Endothelial cell (in vitro differentiated cells): ENCODE measurements at regions not wholly inside any gene's neighbourhood (a gene's known extent, or its start where the extent isn't known, plus 50 kb on each side); places are given as distances from the start of the nearest gene placed in this dataset.

Experiments
- DNase-seq: peaks from one replicate; pipeline ENCODE4 v3.0.0; 2021; ENCODE audit warnings: low spot score
- H3K27ac Mint-ChIP-seq: one replicate; pipeline ENCODE4 v1.8.0; 2021; ENCODE audit warnings: mixed read lengths, inconsistent platforms; ENCODE audit not compliant: unreplicated experiment
- H3K27me3 Mint-ChIP-seq: one replicate; pipeline ENCODE4 v1.8.0; 2021; ENCODE audit warnings: mild to moderate bottlenecking, moderate library complexity, mixed read lengths, inconsistent platforms; ENCODE audit not compliant: unreplicated experiment
- H3K36me3 Mint-ChIP-seq: one replicate; pipeline ENCODE4 v1.8.0; 2021; ENCODE audit warnings: mild to moderate bottlenecking, low read depth, mixed read lengths, inconsistent platforms; ENCODE audit not compliant: unreplicated experiment
- H3K4me1 Mint-ChIP-seq: one replicate; pipeline ENCODE4 v1.8.0; 2021; ENCODE audit warnings: mild to moderate bottlenecking, mixed read lengths, inconsistent platforms; ENCODE audit not compliant: unreplicated experiment
- H3K4me3 Mint-ChIP-seq: one replicate; pipeline ENCODE4 v1.8.0; 2021; ENCODE audit warnings: mild to moderate bottlenecking, mixed read lengths, inconsistent platforms; ENCODE audit not compliant: unreplicated experiment
- H3K9me3 Mint-ChIP-seq: one replicate; pipeline ENCODE4 v1.8.0; 2021; ENCODE audit warnings: mixed read lengths, inconsistent platforms; ENCODE audit not compliant: unreplicated experiment
- CTCF ChIP-seq: fragments of 200-600 bp; sonication (generic); IDR thresholded peaks from one replicate; pipeline ENCODE4 v1.5.0; 2021; ENCODE audit warnings: antibody characterized with exemption; ENCODE audit not compliant: unreplicated experiment

- H3K9me3 Mint-ChIP-seq = no peaks in the 10 kb centered on the region
- H3K36me3 Mint-ChIP-seq = no peaks in the 10 kb centered on the region
- no peak overlapping the region for H3K27ac Mint-ChIP-seq
- no peak for DNase-seq
- no peak for TF ChIP-seq CTCF
- no peak overlapping the region for H3K4me3 Mint-ChIP-seq
- H3K4me1 Mint-ChIP-seq = no peaks in the 10 kb centered on the region
- no peaks in the 10 kb centered on the region for H3K27me3 Mint-ChIP-seq
Measured at GRCh38 chrX:23269923-23270322, 64.7 kb upstream of the PTCHD1 start.

- Mint-ChIP-seq H3K4me3 (no peak overlapping the region), H3K4me1 (no peaks in the 10 kb centered on the region), H3K9me3 (no peaks in the 10 kb centered on the region), H3K27ac (no peak overlapping the region), H3K27me3 (no peaks in the 10 kb centered on the region), H3K36me3 (no peaks in the 10 kb centered on the region)
- no peak for TF ChIP-seq CTCF
- DNase-seq = no peak
Measured at GRCh38 chrX:23271026-23271425, 63.6 kb upstream of the PTCHD1 start.

GRCh38 chrX:23276475-23276874 is 58.2 kb upstream of the PTCHD1 start:
- H3K9me3 Mint-ChIP-seq = no peaks in the 10 kb centered on the region
- TF ChIP-seq CTCF = no peak
- no peaks in the 10 kb centered on the region for H3K4me1 Mint-ChIP-seq
- no peak overlapping the region for H3K4me3 Mint-ChIP-seq
- no peaks in the 10 kb centered on the region for H3K36me3 Mint-ChIP-seq
- no peak overlapping the region for H3K27ac Mint-ChIP-seq
- DNase-seq = no peak
- H3K27me3 Mint-ChIP-seq = no peaks in the 10 kb centered on the region
